ENCODE measurements at regions not wholly inside any gene's neighbourhood (a gene's known extent, or its start where the extent isn't known, plus 50 kb on each side); places are given as distances from the start of the nearest gene placed in this dataset.

GRCh38 chr12:25045869-25046268 lies 97.0 kb upstream of the BCAT1 start:
- TF ChIP-seq CTCF (optimal IDR thresholded peaks at IDR 0.05 in 1 of 3, IDR thresholded peaks at IDR 0.05 in 1 of 3, conservative IDR thresholded peaks at IDR 0.05 in 1 of 3; ENCODE audit: extremely low read depth in 1 of 3, insufficient read depth in 2 of 3, low read length in 3 of 3) (no peak), EZH2 (IDR thresholded peaks at IDR 0.05; ENCODE audit: low read length) (no peak)

Data from keratinocyte (primary cell).